Hepatocyte (in vitro differentiated cells): ENCODE measurements at regions not wholly inside any gene's neighbourhood (a gene's known extent, or its start where the extent isn't known, plus 50 kb on each side); places are given as distances from the start of the nearest gene placed in this dataset.

Experiments
- EZH2 ChIP-seq: fragments of 200-600 bp; sonication (generic); IDR thresholded peaks from 2 replicates; pipeline ENCODE4 v1.6.1; 2016; ENCODE audit warnings: antibody characterized with exemption, mild to moderate bottlenecking, borderline replicate concordance
- EZH2phosphoT487 ChIP-seq: fragments of 200-600 bp; sonication (generic); IDR thresholded peaks from one replicate; pipeline ENCODE4 v1.6.1; 2018; ENCODE audit warnings: antibody characterized with exemption, mild to moderate bottlenecking, low read depth, moderate library complexity; ENCODE audit not compliant: unreplicated experiment, severe bottlenecking
- TF ChIP-seq, protein P1 (sequence below): fragments of 200-600 bp; sonication (generic); IDR thresholded peaks from 2 replicates; pipeline ENCODE4 v1.5.1; 2016; ENCODE audit warnings: antibody characterized with exemption, mild to moderate bottlenecking; ENCODE audit not compliant: poor library complexity

DNA sequence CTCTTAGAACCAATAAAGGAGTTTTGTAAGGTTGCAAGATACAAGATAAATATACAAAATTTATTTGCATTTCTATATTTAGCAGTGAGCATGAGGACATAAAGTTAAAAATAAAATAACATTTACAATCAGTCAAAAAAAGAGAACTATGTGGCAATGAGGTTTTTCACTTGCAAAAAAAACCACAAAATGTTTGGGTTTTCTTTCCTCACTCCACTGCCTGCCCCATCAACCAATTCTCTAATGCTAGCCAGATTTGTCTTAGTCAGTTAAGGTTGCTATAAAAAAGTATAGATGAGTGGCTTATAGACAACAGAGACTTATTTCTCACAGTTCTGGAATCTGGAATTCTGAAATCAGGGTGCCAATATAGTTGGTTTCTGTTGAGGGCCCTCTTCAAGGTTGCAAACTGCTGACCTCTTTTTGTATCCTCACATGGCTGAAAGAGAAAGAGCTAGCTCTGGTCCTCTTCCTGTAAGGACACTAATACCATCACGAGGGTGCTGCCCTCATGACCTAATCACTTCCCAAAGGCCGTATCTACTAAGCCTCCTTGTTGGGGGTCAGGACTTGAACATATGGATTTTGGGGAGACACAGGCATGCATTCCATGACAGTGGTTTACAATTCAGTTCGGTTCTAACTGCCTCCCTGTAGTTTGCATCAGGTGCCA lies 566.2 kb downstream of the GALR1 start:
- no peak for TF ChIP-seq EZH2
- TF ChIP-seq, protein P1, sequence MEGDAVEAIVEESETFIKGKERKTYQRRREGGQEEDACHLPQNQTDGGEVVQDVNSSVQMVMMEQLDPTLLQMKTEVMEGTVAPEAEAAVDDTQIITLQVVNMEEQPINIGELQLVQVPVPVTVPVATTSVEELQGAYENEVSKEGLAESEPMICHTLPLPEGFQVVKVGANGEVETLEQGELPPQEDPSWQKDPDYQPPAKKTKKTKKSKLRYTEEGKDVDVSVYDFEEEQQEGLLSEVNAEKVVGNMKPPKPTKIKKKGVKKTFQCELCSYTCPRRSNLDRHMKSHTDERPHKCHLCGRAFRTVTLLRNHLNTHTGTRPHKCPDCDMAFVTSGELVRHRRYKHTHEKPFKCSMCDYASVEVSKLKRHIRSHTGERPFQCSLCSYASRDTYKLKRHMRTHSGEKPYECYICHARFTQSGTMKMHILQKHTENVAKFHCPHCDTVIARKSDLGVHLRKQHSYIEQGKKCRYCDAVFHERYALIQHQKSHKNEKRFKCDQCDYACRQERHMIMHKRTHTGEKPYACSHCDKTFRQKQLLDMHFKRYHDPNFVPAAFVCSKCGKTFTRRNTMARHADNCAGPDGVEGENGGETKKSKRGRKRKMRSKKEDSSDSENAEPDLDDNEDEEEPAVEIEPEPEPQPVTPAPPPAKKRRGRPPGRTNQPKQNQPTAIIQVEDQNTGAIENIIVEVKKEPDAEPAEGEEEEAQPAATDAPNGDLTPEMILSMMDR: no peak
- no peak for TF ChIP-seq EZH2phosphoT487
